ENCODE measurements at regions not wholly inside any gene's neighbourhood (a gene's known extent, or its start where the extent isn't known, plus 50 kb on each side); places are given as distances from the start of the nearest gene placed in this dataset.

DNA sequence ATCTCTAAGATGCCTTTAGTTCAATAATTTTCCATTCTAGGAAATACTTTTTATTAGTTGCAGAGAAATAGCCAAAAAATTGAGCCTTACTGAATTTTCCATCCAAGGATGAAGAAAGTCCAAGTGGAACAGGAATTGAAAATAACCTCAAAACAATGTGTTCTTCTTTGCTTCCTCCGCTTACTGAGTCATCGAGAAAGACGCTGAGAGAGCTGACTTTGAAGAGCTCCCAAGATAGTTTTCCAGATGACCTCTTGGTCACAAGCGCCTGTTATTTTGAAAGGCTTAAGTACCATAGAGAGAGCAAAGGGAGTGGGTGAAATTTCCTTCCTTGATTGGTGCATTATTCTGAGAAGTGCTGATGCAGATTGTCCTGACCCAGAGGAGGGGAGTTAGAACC lies 253.5 kb upstream of the ATP10B start:
- TF ChIP-seq, protein P1, sequence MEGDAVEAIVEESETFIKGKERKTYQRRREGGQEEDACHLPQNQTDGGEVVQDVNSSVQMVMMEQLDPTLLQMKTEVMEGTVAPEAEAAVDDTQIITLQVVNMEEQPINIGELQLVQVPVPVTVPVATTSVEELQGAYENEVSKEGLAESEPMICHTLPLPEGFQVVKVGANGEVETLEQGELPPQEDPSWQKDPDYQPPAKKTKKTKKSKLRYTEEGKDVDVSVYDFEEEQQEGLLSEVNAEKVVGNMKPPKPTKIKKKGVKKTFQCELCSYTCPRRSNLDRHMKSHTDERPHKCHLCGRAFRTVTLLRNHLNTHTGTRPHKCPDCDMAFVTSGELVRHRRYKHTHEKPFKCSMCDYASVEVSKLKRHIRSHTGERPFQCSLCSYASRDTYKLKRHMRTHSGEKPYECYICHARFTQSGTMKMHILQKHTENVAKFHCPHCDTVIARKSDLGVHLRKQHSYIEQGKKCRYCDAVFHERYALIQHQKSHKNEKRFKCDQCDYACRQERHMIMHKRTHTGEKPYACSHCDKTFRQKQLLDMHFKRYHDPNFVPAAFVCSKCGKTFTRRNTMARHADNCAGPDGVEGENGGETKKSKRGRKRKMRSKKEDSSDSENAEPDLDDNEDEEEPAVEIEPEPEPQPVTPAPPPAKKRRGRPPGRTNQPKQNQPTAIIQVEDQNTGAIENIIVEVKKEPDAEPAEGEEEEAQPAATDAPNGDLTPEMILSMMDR (IDR thresholded peaks at IDR 0.05), result no peak
- TF ChIP-seq POLR2A (IDR thresholded peaks at IDR 0.05), result no peak
- Histone ChIP-seq H3K4me1 (peaks cover 15 to 36% of the 10 kb centered on the region in 2 donors), H3K27me3 (no peaks in the 10 kb centered on the region), H3K9me3 (no peaks in the 10 kb centered on the region), H3K4me3 (replicated peaks in 1 of 3) (no peak overlapping the region), H3K36me3 (no peaks in the 10 kb centered on the region), H3K27ac (peak overlapping the region in 2 of 3 donors; percentile 43 to 53)
- DNase-seq, result peak; percentile 16 to 32
- 6 to 12% methylated on average over 4 of the region's 4 CpGs for WGBS, 2 donors
- intact Hi-C loops (cut with DNase I), result no loop called here

DNA sequence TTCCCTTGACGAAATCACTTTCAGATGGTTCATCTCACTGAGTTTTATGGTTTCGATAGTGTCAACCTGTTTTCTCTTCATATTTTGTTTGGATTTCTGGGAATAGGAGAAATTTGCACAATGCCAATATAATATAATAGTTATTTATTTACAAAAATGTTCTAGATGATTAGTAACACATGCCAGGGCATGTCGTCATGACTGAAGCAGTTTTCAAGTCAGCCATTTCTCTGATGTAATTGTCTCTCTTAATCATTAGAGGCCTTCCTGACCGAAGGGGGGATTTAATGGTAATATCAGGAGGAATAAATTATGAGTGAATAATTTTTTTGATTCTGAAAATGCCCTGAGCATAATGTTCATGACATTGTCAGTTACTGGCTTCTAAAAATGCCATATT lies 246.5 kb upstream of the ATP10B start:
- WGBS, 2 donors, result 90 to 93% methylated on average over 4 of the region's 4 CpGs
- Histone ChIP-seq H3K36me3 (no peaks in the 10 kb centered on the region), H3K4me3 (replicated peaks in 1 of 3) (no peak overlapping the region), H3K4me1 (no peaks in the 10 kb centered on the region), H3K9me3 (no peaks in the 10 kb centered on the region), H3K27me3 (no peaks in the 10 kb centered on the region), H3K27ac (no peak overlapping the region)
- intact Hi-C loops (cut with DNase I), result no loop called here
- TF ChIP-seq, protein P1 (IDR thresholded peaks at IDR 0.05), result no peak
- TF ChIP-seq POLR2A (IDR thresholded peaks at IDR 0.05), result no peak
- no peak for DNase-seq

- DNase-seq, result no peak
- Histone ChIP-seq H3K27ac (no peak overlapping the region), H3K36me3 (no peaks in the 10 kb centered on the region), H3K4me1 (no peaks in the 10 kb centered on the region), H3K4me3 (replicated peaks in 1 of 3) (no peak overlapping the region), H3K27me3 (no peaks in the 10 kb centered on the region), H3K9me3 (no peaks in the 10 kb centered on the region)
- WGBS, 2 donors, result 40 to 41% methylated on average over 4 of the region's 4 CpGs
- intact Hi-C loops (cut with DNase I), result no loop called here
- TF ChIP-seq, protein P1 (IDR thresholded peaks at IDR 0.05), result no peak
- TF ChIP-seq POLR2A (IDR thresholded peaks at IDR 0.05), result no peak
Observed at GRCh38 chr5:161096581-161096980, 244.6 kb upstream of the ATP10B start.

GRCh38 chr5:161095953-161096352 lies 243.9 kb upstream of the ATP10B start:
- Histone ChIP-seq H3K36me3 (no peaks in the 10 kb centered on the region), H3K4me1 (no peaks in the 10 kb centered on the region), H3K27ac (no peak overlapping the region), H3K4me3 (replicated peaks in 1 of 3) (no peak overlapping the region), H3K27me3 (no peaks in the 10 kb centered on the region), H3K9me3 (no peaks in the 10 kb centered on the region)
- DNase-seq, result no peak
- intact Hi-C loops (cut with DNase I), result no loop called here
- 60 to 62% methylated on average over 2 of the region's 2 CpGs for WGBS, 2 donors
- TF ChIP-seq, protein P1 (IDR thresholded peaks at IDR 0.05), result no peak
- TF ChIP-seq POLR2A (IDR thresholded peaks at IDR 0.05), result no peak

- Histone ChIP-seq H3K27ac (no peak overlapping the region), H3K9me3 (no peaks in the 10 kb centered on the region), H3K27me3 (no peaks in the 10 kb centered on the region), H3K4me3 (replicated peaks in 1 of 3) (no peak overlapping the region), H3K4me1 (no peaks in the 10 kb centered on the region), H3K36me3 (no peaks in the 10 kb centered on the region)
- intact Hi-C loops (cut with DNase I), result no loop called here
- no peak for DNase-seq
- no peak for TF ChIP-seq POLR2A (IDR thresholded peaks at IDR 0.05)
- TF ChIP-seq, protein P1 (IDR thresholded peaks at IDR 0.05), result no peak
Observed at GRCh38 chr5:161094411-161094810, 242.4 kb upstream of the ATP10B start.
